ENCODE measurements at regions not wholly inside any gene's neighbourhood (a gene's known extent, or its start where the extent isn't known, plus 50 kb on each side); places are given as distances from the start of the nearest gene placed in this dataset.

DNA sequence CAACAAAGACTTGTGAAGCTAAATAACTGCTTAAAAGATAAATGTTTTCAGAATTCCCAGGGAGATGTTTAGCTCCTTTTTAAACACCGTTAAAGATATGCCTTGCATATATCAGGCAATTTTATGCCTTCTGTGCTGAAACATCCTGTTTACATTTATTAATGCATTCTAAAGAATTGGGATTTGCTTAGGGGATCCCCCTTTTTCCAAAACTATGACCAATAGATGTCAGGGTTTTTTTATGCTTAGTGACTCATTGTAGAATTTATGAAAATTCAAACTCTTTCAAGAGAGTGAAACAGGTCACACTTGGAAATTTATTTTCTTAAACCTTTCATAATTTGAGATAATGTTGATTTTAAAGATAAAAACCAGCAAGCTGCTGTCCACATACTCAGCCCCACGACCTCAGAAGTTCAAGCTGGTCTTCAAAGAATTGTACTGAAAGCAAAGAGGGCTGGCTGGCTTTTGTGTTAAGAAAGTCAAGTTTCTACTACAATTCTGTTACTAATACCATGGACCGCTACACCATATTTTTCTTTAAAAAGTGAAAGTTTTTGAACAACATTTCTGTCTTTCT is 411.8 kb downstream of the ETV1 start:
- Histone ChIP-seq H3K4me1 (no peaks in the 10 kb centered on the region), H3K27me3 (no peaks in the 10 kb centered on the region), H3K9me3 (no peaks in the 10 kb centered on the region), H3K36me3 (no peaks in the 10 kb centered on the region), H3K27ac (no peak overlapping the region), H3K4me3 (no peak overlapping the region)
- no peak for TF ChIP-seq CTCF (IDR thresholded peaks at IDR 0.05)
- TF ChIP-seq POLR2A (IDR thresholded peaks at IDR 0.05) = no peak
- WGBS, 4 donors = 61 to 68% (median 64%) methylated on average over 3 of the region's 3 CpGs
- ATAC-seq = no peak
- intact Hi-C loops (cut with DNase I) = no loop called here
- DNase-seq = no peak

DNA sequence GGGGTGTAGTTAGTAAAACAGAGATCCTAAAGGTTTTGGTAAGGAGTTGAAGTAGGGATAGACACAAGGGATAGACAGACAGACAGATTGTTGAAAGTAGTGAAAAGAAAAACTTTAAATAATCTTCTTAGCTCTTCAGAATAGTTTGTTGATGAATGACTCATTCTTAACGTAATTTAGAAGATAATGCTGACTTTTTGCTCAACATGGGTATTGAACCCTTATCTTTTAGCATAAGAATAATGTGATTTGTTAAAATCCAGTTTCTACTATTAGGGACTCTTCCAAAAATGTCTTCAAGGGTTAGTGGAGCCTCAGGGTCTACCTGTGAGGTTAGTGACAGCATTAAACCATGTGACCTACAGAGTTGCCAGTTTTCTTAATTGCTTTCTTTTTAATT is 411.2 kb downstream of the ETV1 start:
- H3K4me1 ChIP-seq = no peaks in the 10 kb centered on the region
- no peaks in the 10 kb centered on the region for H3K27me3 ChIP-seq
- no peaks in the 10 kb centered on the region for H3K36me3 ChIP-seq
- 44 to 72% (median 66%) methylated on average over 1 of the region's 1 CpG for WGBS, 4 donors
- no peak for DNase-seq
- H3K4me3 ChIP-seq = no peak overlapping the region
- TF ChIP-seq POLR2A (IDR thresholded peaks at IDR 0.05) (no peak), CTCF (IDR thresholded peaks at IDR 0.05) (no peak)
- intact Hi-C loops (cut with DNase I) = no loop called here
- no peak overlapping the region for H3K27ac ChIP-seq
- no peaks in the 10 kb centered on the region for H3K9me3 ChIP-seq
- ATAC-seq = no peak

- H3K27me3 ChIP-seq = no peaks in the 10 kb centered on the region
- H3K36me3 ChIP-seq = no peaks in the 10 kb centered on the region
- H3K27ac ChIP-seq = no peak overlapping the region
- intact Hi-C loops (cut with DNase I) = no loop called here
- ATAC-seq (no peak), DNase-seq (no peak)
- H3K4me1 ChIP-seq = no peaks in the 10 kb centered on the region
- H3K4me3 ChIP-seq = no peak overlapping the region
- H3K9me3 ChIP-seq = peaks cover 0 to 7% (median 0%) of the 10 kb centered on the region in 12 donors
- no peak for TF ChIP-seq CTCF (IDR thresholded peaks at IDR 0.05)
- TF ChIP-seq POLR2A (IDR thresholded peaks at IDR 0.05) = no peak
Measured at GRCh38 chr7:13581097-13581496, 408.4 kb downstream of the ETV1 start.

- Histone ChIP-seq H3K4me1 (no peaks in the 10 kb centered on the region), H3K9me3 (peaks cover 0 to 16% (median 2%) of the 10 kb centered on the region in 12 donors), H3K27me3 (no peaks in the 10 kb centered on the region), H3K27ac (no peak overlapping the region), H3K4me3 (no peak overlapping the region), H3K36me3 (no peaks in the 10 kb centered on the region)
- 58 to 63% (median 60%) methylated on average over 2 of the region's 2 CpGs for WGBS, 4 donors
- ATAC-seq (no peak), DNase-seq (no peak)
- TF ChIP-seq POLR2A (IDR thresholded peaks at IDR 0.05) = no peak
- TF ChIP-seq CTCF (IDR thresholded peaks at IDR 0.05) = no peak
- intact Hi-C loops (cut with DNase I) = no loop called here
Measured at GRCh38 chr7:13593854-13594253, 395.6 kb downstream of the ETV1 start.

Data from heart left ventricle (tissue), 16 donors.